ENCODE measurements at regions not wholly inside any gene's neighbourhood (a gene's known extent, or its start where the extent isn't known, plus 50 kb on each side); places are given as distances from the start of the nearest gene placed in this dataset.

DNA sequence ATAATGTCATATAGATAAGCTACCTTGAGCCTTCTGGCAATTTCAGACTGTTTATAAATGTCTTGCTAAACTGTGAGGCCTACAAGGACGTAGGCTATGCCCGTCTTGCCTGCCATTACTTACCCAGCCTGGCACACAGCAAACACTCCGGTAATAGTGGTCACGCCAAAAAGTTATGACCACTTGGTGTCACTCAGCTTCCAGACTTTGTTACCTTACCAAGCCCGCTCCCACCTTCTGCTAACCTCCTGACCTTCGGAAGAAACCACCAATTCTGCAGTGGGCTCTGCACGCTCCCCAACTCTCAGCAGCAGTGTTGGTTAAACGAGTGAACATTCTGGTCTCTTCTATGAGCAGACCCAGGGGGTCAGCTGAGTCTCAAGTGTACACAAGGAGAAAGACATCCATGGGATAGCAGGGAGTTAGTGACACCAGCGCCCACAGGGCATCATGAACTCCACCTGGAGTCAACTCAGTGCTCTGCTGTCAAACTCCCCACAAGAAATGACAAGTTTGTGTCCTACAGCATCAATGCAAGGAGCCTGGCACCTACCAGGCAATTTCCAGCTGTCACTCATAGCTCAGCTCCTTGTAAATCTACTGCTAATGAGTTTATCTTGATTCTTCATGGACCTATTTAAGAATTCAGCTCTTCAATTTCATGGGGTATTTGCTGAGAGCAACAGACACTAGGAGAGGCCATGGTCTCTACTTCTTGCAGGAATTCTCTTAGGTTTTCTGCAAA, 119.9 kb downstream of the TTLL2 start:
- DNase-seq = no peak

DNA sequence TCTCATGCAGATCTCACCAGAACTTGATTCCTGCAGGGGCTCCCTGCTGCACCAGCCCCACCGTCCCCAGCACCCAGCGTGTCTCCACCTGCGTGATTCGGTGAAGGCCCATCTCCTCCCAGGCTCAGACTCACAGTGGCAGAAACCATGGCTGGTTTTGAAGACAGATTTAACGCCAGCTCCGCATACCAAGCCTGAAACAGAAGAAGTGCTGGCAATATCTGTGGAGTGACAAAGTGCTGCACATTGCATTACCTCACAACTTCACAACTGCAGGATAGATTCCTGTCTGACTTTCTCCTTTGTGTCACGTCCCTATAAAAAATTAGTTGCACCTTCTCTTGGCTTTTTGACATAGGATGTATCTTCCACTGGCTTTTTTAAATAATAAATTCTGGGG, 120.7 kb downstream of the TTLL2 start:
- DNase-seq = no peak

DNA sequence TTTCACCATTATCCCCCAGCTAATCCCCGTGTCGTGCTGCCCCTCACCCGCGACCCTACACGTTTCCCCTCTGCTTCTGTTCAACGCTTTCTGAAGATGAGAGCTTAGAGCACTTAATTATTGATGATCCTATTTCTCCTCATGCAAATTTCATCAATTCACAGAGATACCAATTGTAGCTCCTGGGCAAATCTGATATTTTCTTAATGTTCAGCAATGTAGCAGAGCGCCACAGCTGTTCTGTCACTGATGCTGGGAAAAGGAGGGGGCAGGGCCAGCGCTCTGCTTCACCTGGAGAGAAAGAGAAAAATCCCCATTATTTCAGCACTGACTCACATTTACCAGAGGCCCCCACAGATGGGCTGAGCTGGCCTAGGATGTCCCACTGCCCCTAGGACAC, 121.2 kb downstream of the TTLL2 start:
- peak; percentile 41 for DNase-seq

DNA sequence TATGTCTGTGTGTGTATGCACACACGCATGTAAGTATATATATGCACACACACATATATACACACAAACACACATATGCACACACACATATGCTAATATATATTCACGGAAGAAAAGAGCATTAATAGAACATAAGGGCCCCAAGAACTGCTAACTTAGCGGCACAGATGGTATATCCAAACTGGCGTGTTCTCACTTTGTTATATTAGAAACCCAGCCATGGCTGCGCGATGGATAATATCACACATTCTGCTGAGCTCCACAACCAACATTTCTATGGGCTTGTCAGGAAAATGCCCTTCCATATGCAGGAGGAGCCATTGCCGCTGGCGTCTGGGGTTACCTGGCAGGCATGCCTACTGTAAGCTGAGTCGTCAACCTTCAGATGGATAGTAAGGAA, 122.1 kb downstream of the TTLL2 start:
- DNase-seq = no peak

DNA sequence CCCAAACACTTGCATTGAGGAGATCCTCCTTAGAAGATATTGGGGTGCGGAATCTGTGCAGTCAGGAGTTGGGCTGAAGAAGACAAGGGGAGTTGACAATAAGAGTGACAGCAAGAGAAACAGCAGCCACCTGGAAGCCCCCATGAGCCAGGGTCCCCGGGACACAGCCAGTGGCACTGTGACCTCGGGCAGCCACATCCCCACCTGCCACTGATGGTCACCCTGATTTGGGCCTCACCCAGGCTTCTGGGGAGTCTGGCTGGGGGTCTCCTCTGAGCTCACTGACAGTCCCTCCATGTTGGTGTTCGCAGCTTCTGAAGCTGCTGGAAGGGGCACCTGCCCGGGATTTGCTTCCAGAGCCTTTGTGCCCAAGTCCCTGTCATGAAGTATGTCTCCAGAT, 123.5 kb downstream of the TTLL2 start:
- DNase-seq = no peak

DNA sequence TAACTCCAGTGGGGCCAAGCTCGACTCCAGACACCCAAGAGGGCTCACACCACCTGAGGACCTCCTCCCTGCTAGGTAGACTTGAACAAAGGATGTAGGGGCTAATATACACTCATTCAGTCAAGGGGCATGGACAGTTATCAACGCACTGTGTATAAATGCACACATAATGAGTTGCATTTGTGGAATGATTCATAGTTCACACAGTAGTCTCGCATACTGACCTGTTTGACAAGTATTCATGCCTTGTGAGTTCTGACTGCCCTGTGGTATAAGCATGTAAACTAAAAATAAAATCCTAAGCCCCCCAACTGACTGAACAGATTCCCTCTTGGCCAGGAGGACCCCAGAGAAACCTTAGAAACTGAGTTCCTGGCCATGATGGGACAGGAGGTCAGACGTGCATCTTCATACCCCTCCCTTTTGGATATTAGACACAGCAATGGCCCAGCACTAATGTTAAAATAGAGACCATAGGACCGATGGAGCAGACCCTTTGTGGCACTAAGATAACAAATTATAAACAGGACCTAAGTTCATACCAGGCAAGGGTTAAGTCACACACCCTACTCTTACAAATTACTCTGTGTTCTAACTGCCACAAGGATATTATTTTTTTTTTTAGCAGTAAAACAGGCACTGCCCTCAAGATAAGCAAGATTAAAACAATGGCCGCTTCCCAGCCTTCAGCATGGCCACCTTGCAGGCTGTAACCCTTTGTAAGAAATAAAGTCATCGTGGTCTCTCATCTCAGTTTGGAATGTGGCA, 124.4 kb downstream of the TTLL2 start:
- DNase-seq = no peak

DNA sequence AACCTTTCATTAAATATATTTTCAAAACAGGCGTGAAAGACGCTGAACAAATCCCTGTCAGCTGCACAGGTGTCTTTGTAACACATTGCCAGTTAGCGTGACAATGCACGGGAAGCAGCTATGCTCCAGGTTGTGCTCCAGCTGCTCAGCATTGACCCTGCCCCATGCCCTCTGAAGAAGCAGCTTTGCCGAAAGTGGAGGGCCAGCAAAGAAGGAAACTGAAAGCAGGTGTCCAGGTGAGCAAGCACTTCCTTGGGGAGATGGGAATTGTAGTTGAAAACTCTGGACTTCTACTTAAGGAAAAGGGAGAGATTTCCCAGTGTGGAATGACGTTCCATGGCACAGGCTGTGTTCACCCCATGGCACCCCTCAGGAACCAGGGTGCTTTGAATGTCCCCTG, 125.7 kb downstream of the TTLL2 start:
- no peak for DNase-seq

DNA sequence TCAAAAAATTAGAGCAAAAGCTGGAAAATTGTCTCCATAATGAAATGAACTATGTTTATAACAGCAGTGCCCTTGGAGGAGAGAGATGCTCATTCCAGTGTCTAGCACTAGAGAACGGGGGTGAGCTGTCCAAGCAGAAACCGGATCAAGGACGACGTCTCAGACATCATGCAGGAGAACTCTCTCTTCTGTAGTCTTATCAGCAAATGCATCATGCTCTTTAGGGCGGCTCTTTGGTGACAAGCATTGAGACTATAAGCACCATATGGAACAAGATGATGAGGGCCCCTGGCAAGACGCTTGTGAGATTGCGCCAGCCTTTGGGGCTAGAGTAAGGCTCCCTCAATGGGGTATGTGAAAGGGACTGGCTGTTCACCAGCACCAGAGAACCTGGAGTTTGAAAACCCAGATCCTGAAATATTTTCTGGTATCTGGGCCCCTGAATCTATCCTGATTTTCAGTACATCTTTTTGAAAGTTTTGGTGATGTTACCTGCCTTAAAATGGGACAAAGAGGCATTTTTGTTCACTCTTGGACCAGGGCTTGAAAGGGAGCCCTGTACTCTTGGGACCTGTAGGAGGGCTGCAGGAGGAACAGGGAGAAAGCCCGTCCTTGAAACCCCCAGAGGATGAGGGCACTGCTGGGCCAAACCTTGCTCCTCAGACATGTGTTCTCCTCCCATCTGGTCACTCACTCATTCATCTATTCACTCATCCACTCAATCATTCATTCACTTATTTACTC, 127.6 kb downstream of the TTLL2 start:
- DNase-seq = no peak

DNA sequence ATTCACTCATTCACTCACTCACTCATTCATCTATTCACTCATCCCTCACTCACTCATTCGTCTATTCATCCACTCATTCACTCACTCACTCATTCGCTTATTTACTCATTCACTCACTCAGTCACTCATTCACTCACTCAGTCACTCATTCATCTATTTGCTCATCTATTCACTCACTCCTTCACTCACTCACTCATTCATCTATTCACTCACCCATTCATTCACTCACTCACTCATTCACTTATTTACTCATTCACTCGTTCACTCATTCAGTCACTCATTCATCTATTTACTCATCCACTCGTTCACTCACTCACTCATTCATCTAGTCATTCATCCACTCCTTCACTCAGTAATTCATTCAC, 128.2 kb downstream of the TTLL2 start:
- no peak for DNase-seq

DNA sequence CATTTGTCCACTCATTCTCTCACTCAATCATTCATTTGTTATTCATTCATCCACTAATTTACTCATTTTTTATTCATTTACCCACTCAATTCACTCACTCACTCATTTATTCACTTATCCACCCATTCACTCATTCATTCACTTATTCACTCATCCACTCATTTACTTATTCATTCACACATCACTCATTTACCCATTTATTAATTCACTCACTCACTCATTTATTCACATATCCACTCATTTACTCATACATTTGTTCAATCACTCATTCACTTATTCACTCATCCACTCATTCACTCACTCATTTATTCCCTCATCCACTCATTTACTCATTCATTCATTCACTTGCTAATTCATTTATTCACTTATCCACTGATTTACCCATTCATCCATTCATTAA, 129.1 kb downstream of the TTLL2 start:
- DNase-seq = no peak

DNA sequence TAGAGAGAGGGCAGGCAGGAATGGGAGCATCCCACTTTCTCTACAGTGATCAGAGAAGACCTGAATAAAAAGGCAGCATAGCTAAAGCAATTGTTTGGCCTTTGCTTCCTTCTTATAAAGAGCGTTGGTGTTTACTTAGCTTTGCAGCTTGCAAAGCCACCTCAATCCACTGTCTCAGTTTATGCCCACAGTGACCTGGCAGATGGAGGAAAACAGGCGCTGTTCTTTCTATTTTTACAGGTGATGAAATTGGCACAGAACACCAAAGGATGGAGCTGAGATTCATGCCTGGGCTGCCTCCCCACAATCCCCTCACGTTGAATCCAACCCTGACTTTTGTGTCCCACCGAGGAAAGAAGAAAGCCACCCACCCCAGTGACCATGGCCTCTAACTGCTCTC, 130.5 kb downstream of the TTLL2 start:
- DNase-seq = no peak

DNA sequence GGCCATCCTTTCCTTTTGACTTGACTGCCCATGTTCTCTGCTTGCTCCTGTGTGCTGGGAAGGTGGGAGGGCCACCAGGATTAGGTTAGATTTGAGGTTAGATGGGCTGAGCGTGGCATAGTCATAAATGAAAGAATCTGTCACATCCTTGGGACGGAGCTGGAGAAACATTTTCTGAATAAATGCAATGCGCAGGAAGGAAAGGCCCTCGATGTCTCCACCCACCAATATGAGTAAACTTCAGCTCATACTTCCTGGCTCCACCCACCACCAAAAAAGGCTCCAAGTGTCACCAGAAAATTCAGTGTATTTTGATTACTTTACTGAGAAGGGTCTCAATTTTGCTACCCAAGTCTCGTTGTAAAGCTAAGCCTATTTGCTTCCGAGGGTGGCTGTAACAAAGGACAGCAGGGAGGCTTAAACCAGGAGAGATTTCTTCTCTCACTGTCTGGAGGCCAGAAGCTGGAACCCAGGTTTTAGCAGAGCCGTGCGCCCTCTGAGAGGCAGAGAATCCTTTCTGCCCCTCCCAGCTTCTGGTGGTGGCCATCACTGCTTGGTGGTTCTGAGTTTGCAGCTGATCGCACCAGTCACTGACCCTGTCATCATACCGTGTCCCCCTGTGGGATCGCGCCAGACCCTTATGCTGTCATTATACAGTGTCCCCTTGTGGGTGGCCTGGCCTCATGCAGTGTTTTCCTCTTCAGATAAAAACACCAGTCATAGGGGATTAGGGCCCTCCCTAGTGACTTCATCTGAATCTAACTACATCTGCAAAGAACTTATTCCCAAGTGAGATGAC, 137.8 kb downstream of the TTLL2 start:
- no peak for DNase-seq

DNA sequence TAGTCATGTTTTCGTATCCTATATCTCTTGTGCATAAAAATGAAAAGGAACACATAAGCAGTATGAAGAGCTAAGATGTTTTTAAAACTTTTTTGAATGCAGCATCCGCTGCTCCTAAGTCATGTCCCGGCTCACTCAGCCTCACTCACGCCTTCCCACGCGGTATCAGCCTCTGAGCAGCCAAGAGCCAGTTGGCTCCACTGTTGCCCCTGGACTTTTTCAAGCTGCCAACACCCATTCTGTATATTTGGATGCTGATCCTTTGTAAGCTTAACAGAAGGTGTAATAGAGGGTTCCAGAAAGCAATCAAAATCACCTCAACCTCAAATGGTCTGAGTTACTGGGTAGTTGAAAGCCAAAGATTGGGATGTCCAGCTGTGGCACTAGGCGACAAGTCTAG, 139.3 kb downstream of the TTLL2 start:
- DNase-seq = no peak

DNA sequence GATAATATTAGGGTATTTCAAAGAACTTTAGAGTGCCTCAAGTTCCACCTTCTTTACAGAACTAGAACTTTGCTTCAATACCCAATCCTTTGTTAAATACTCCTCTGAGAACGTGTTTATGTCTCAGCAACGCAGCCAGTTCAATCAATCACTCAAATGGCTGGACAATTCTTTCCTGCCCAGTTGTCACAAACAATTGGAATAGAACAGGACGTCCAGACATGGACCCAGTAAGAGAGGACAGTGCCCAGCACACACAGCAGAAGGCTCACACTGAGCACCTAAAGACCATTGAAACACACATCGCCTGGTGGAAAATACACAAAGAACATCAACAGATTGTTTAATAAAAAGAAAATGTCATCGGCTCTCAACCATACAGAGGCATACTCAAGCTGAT, 140.6 kb downstream of the TTLL2 start:
- peak; percentile 50 for DNase-seq

DNA sequence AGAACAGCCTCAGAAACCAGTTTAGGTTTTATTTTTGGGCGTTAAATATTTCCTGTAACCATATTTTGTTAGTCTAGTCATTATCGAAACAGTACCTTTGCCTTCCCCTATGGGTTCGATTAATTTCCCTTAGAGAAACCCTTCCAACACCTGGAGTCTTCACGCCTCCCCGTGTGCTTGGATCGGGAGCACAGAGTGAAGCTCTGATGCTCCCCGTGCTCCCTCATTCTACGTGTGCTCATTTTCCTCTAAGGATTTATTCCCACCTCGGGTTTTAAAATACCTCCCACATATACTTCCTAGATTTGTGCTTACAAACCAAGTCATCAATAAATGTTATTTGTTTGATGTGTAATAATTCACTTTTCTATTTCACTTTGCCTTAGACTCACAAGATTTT, 142.4 kb downstream of the TTLL2 start:
- DNase-seq = no peak

DNA sequence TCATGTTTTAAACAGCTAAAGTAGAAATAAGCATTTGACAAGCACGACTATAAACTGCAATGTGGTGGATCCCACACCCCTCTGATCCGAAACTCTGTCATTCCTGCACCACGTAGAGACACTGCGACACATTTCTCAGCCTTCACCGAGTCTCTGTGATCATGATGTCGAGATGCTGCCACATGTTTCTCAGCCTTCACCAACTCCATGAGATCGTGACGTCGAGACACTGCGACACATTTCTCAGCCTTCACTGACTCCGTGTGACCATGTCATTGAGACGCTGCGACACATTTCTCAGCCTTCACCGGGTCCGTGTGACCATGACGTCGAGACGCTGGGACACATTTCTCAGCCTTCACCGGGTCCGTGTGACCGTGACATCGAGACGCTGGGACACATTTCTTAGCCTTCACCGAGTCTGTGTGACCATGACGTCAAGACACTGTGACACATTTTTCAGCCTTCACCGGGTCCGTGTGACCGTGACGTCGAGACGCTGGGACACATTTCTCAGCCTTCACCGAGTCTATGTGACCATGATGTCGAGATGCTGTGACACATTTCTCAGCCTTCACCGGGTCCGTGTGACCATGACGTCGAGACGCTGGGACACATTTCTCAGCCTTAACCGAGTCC, 143.0 kb downstream of the TTLL2 start:
- DNase-seq = no peak

DNA sequence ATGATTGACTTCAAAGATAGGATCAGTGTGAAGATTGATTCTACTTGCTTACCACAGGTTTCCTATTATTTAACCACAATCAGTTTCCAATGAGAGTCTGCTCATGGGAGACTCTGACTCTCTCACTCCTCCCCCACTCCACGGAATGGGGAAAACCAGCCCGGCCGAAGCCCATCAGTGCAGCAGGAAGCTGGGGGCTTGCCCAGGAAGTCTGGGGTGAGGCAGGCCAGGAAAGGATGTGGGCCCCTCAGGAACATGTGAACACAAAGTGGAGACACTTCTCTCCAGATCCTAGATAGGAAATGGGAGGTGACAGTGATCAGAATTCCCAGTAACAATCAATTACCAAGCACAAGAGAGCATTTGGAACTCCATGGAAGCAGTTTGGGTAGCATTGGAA, 144.2 kb downstream of the TTLL2 start:
- no peak for DNase-seq

DNA sequence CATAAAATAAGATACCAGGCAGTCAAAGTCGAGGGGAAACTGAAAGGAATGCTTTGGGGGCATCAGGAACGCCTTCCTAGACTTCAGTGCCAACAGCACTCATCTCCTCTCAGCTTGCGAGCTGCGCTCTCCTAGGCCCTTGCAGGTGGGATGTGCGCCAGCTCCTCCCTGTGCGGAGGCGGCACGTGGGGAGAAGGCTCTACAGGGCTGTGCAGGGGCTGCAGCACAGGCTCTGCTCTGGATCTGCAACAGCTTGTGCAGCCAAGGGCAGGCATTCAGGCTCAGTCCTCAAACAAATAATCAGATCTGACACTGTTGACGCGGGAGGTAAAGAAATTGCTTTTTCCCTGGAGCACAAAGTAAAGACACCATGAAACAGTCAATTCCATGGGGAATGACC, 144.8 kb downstream of the TTLL2 start:
- peak; percentile 53 for DNase-seq

DNA sequence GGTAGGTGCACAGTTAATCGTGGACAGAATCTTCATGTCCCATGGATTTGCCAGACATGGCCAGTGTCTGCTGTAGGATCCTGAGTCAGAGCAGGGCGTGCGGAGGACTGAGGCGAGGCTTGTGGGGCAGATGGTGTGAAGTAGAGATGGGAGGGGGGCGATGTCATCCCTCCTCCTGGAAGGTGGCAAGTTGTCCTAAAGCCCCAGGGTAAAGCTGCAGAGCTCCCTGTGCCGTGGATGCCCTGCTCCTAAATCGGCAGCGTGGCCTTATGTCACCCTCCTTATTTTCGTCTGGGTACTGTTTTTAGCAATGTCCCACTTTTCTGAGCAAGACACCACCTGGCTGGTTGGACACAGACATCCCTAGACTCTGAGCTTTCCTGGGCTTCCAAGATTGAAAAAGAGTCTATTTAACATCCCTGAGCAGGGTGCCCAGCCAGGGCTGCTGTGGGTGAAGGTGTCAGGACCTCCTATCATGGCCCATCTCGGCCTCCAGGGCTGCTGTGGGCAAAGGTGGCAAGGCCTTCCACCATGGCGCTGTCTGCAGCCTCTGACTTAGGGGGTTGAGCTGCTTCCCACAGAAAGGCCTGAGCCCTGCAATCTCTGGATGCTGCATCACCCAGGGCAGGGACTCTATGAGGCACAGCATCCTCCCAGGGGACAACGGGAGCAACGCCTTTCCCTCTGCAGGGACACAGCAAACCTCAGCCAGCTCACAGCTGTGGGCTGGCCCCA, 145.4 kb downstream of the TTLL2 start:
- peak; percentile 49 for DNase-seq

DNA sequence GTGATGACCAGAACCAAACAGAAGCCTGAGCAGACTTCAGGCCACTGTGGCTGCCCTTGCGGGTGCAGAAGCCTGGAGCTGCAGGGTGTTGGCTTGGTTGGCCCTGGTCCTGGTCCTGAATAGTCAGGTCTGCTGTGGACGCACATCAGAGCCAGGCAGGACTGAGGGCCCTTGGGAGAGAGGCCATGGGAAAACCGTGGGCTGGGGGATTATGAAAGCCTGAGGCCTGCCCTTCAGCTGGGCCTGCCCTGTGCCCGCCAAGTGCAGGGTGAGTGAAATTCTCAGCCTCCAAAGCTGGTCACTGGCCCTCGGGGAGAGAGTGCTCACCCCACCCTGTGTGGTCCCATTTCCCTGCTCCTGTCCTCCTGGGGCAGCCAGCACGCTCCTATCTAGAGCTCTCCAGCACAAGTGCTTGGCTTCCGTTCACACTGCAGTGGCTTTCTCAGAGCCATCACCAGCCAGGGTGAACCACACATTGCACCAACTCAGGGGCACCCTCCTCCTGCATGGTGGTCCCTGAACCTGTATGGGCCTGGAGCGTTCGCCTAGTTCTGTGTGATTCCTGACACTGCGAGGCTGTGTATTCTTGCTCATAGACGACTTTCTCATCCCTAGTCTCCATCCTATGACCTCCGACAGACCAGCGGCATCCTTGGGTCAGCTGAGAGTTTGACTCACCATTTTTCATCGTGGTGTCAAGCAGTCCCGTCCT, 146.1 kb downstream of the TTLL2 start:
- DNase-seq = no peak

DNA sequence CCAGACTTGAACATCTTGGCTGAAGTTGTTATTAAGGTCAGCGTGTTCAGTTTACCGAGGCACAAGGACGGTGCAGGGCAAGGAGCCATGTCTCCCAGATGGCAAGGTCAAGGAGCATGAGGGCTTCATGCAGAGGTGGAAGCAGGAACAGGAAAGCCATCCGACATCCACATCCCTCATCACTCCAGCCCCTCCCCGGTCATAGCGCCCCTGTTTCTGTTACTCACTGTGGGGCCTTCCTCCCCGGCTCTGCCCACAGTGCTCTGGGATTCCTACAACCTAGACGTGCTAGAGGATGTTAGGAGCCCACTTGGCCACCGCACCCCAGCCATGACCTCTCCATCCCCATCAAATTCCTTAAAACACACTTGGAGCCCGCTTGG, 146.7 kb downstream of the TTLL2 start:
- DNase-seq = no peak
